Skeletal muscle tissue (tissue), 3 donors: ENCODE measurements at regions not wholly inside any gene's neighbourhood (a gene's known extent, or its start where the extent isn't known, plus 50 kb on each side); places are given as distances from the start of the nearest gene placed in this dataset.

Source experiments
- H3K27ac ChIP-seq: one replicate; pipeline ENCODE4 v1.7.0; 2013; ENCODE audit warnings: mild to moderate bottlenecking, low read depth, low read length, inconsistent platforms
- H3K27me3 ChIP-seq, 3 donors: one replicate each; pipeline ENCODE4 v1.7.0; 2013; ENCODE audit warnings: low read length in 3 of 3; ENCODE audit not compliant: control insufficient read depth in 3 of 3, insufficient read depth in 3 of 3
- H3K36me3 ChIP-seq, 3 donors: one replicate each; pipeline ENCODE4 v1.7.0; 2013; ENCODE audit warnings: low read length in 3 of 3; ENCODE audit not compliant: control insufficient read depth in 3 of 3, insufficient read depth in 3 of 3
- H3K4me1 ChIP-seq, 3 donors: one replicate each; pipeline ENCODE4 v1.7.0; 2013; ENCODE audit warnings: low read length in 3 of 3, mild to moderate bottlenecking in 3 of 3; ENCODE audit not compliant: control insufficient read depth in 3 of 3, insufficient read depth in 3 of 3
- H3K4me3 ChIP-seq, 3 donors: one replicate each; pipeline ENCODE4 v1.7.0; 2013; ENCODE audit warnings: low read length in 3 of 3
- H3K9ac ChIP-seq, 3 donors: one replicate each; pipeline ENCODE4 v1.7.0; 2013; ENCODE audit warnings: low read length in 3 of 3, mild to moderate bottlenecking in 3 of 3, moderate library complexity in 2 of 3, low read depth in 1 of 3
- H3K9me3 ChIP-seq, 3 donors: one replicate each; pipeline ENCODE4 v1.7.0; 2013; ENCODE audit warnings: low read length in 3 of 3; ENCODE audit not compliant: control insufficient read depth in 3 of 3
- donor health status: Osteomylitis.

DNA sequence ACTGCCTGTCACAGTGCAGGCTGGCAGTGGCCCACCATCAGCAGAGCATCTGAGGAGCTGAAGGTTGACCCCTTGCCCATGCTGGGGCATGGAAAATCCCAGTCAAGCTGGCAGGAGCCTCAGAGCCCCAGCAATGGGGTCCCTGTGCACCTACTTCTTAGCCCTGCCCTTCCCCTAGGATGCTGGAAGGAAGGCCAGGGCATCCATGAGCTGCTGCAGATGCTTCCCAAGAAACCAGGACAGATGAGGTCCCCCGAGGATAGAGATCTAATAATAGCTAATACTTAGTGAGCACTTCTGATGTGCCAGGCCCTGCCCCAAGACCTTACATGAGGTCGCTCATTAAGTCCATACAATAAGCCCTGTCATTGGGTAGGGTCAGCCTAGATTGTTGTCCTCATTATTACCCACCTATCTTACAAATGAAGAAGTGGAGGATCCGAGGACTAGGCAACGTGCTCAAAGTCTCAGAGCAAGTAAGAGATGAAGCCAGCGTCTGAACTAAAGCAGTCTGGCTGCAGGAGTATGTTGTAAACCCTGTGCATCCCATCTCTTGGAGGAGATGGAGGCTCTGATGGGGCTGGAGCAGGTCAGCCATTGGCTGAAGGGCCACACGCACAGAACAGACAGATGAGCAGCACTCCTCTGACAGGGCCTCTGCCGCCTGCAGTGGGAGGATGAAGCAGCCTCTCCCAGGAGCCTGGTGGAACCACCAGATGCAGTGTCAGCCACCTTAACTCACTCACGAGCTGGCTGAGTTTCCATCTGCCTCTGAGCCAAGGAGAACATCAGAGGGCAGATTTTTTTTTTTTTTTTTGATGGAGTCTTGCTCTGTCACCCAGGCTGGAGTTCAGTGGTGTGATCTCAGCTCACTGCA lies 175.4 kb downstream of the WSCD1 start:
- Histone ChIP-seq H3K4me1 (no peaks in the 10 kb centered on the region), H3K4me3 (no peak overlapping the region), H3K36me3 (no peaks in the 10 kb centered on the region), H3K9me3 (no peaks in the 10 kb centered on the region), H3K27me3 (peaks cover 6 to 42% (median 36%) of the 10 kb centered on the region in 3 donors), H3K9ac (no peak overlapping the region), H3K27ac (no peak overlapping the region)

DNA sequence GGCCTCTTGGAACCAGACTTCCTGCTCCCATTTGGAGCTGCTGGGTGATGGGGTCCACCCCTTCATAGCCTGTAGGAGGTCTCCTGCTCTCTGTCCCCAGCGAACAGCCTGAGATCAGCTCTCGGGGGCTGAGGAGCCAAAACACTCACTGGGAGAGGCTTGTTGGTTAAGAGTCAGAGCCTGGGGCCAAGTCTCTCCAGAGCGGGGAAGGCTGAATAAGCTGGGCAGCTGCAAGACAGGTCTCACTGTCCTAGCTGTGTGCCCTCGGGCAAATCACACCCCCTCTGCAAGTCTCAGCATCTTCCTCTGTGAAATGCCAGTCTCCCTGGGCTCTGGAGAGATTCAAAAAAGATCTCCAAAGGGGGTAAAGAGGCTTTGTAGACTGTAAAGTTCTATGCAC lies 174.6 kb downstream of the WSCD1 start:
- Histone ChIP-seq H3K27me3 (peaks cover 6 to 47% (median 35%) of the 10 kb centered on the region in 3 donors), H3K36me3 (no peaks in the 10 kb centered on the region), H3K4me1 (no peaks in the 10 kb centered on the region), H3K27ac (no peak overlapping the region), H3K9me3 (no peaks in the 10 kb centered on the region), H3K4me3 (no peak overlapping the region), H3K9ac (no peak overlapping the region)

DNA sequence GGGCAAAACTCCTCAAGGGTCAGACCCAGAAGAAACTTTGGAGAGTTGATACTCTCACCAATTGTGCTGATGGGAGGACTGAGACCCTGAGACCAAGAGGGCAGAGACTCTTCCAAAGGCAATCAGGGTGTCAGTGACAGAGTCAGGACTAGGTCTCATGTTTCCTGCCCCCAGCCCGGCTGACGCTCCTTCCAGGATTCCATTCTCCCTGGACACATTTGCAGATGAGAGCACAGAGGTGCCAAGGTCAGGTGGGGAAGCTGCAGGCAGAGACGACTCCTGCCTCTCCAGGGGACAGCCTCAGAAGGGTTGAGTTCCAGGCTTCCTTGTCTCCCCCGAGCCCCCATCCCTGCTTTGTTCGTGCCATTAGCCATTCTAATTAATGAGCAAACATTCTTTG lies 174.1 kb downstream of the WSCD1 start:
- H3K9ac ChIP-seq = no peak overlapping the region
- no peaks in the 10 kb centered on the region for H3K36me3 ChIP-seq

DNA sequence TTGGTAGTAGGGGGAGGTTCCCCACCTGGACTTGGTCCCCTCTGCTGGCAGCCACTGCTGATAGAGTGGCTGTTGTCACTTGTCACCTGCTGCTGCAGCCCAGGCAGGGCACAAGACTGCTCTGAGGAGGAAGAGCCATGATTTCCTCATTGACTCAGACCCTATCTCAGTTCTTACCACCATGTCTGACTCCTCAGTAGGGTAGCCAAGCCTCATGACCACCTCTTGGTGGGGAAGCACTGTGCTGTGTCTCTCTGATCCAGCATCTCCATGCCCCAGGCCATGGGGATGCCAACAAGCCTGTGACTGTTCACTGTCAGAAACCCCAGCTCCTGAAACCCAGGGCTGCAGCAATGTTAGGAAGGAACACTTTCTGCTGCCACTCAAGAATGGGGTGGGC lies 173.0 kb downstream of the WSCD1 start:
- Histone ChIP-seq H3K27ac (no peak overlapping the region), H3K9ac (no peak overlapping the region), H3K4me1 (no peaks in the 10 kb centered on the region), H3K9me3 (no peaks in the 10 kb centered on the region), H3K4me3 (no peak overlapping the region), H3K36me3 (no peaks in the 10 kb centered on the region), H3K27me3 (peaks cover 15 to 54% (median 41%) of the 10 kb centered on the region in 3 donors)

More for the DNA sequence above, 174.1 kb downstream of the WSCD1 start:
- Histone ChIP-seq H3K4me1 (no peaks in the 10 kb centered on the region), H3K27ac (no peak overlapping the region), H3K4me3 (no peak overlapping the region), H3K27me3 (peaks cover 8 to 50% (median 35%) of the 10 kb centered on the region in 3 donors), H3K9me3 (no peaks in the 10 kb centered on the region)

DNA sequence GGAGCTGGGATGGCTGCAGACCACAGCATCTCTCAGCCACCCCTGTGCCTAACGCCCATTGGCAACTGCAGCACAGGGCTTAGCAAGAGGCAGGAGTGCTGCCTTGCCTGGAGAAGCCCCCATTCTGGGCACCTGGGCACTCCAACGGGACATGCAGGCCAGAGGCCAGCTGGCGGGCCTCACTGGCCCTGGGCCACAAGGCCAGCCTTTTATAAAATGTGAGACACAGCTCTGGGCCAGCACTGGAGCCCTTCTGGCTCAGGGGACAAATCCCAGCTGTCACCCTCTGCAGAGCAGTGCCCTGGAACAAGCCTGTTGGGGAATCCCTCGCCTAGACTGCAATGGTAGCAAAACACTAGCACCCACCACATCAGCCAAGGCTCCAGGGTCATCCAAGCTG lies 171.8 kb downstream of the WSCD1 start:
- Histone ChIP-seq H3K4me3 (no peak overlapping the region), H3K27ac (no peak overlapping the region), H3K36me3 (no peaks in the 10 kb centered on the region), H3K27me3 (peaks cover 19 to 54% (median 44%) of the 10 kb centered on the region in 3 donors), H3K4me1 (no peaks in the 10 kb centered on the region), H3K9ac (no peak overlapping the region), H3K9me3 (no peaks in the 10 kb centered on the region)

DNA sequence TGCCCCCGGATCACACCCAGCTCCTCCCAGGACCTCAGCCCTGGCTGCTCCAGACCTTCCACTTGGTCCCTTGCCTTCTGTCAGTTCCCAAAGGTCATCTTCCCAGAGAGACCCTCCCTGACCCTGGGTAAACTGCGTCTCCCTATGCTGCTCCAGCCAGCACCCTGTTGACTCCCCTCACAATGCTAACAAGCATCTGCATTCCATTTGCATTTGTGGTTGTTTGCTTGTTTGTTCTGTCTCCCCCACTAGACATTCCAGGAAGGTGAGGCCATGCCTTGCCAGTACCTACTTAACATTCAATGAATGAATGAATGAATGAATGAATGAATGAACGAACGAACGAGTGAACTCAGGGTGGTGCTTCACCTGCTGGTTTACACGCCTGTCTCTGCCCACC lies 171.2 kb downstream of the WSCD1 start:
- H3K27ac ChIP-seq = no peak overlapping the region
- no peaks in the 10 kb centered on the region for H3K36me3 ChIP-seq
- H3K27me3 ChIP-seq = peaks cover 19 to 54% (median 44%) of the 10 kb centered on the region in 3 donors
- H3K9ac ChIP-seq = no peak overlapping the region
- H3K9me3 ChIP-seq = no peaks in the 10 kb centered on the region
- H3K4me1 ChIP-seq = no peaks in the 10 kb centered on the region
- no peak overlapping the region for H3K4me3 ChIP-seq

DNA sequence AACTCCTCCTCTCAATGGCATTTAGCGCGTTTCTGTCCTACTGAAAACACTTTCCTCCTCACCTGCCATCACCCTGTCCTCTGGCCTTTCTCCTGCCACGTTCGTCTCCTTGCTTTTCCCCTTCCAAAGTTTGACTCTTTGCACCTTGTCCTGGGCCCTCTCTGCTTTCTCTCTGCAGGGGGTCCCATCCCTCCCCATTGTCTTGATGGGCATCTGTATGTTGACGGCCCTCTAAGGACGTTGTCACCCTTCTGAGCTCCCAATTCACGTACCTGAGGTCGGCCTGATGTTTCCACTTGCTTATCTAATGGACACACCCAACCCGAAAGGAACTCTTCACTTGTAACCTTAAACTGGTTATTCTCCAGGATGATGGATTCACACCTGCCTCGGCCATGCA lies 170.4 kb downstream of the WSCD1 start:
- no peak overlapping the region for H3K4me3 ChIP-seq
- H3K27me3 ChIP-seq = peaks cover 19 to 51% (median 43%) of the 10 kb centered on the region in 3 donors
- no peak overlapping the region for H3K27ac ChIP-seq
- H3K4me1 ChIP-seq = no peaks in the 10 kb centered on the region
- H3K9ac ChIP-seq = no peak overlapping the region
- no peaks in the 10 kb centered on the region for H3K9me3 ChIP-seq
- no peaks in the 10 kb centered on the region for H3K36me3 ChIP-seq

DNA sequence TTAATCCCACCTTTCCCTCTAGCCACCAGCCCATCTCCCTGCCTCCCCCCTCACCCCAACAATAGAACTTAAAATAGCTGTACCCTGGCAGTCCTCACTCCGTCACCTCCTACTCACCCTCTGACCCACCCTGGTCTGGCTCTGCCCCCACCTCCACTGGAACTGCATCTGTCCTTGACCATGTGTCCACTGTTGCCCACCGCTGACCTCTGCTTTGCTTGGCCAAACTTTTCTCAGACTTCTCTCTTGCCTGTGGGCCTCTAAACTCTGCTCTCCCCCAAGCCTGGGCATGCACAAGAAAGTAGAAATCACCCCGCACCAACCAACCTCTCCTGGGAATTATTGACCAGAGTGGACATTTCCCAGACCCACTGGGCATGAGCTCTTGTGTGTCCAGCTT lies 169.8 kb downstream of the WSCD1 start:
- Histone ChIP-seq H3K27me3 (peaks cover 19 to 45% (median 37%) of the 10 kb centered on the region in 3 donors), H3K27ac (no peak overlapping the region), H3K4me3 (no peak overlapping the region), H3K4me1 (no peaks in the 10 kb centered on the region), H3K36me3 (no peaks in the 10 kb centered on the region), H3K9me3 (no peaks in the 10 kb centered on the region), H3K9ac (no peak overlapping the region)

DNA sequence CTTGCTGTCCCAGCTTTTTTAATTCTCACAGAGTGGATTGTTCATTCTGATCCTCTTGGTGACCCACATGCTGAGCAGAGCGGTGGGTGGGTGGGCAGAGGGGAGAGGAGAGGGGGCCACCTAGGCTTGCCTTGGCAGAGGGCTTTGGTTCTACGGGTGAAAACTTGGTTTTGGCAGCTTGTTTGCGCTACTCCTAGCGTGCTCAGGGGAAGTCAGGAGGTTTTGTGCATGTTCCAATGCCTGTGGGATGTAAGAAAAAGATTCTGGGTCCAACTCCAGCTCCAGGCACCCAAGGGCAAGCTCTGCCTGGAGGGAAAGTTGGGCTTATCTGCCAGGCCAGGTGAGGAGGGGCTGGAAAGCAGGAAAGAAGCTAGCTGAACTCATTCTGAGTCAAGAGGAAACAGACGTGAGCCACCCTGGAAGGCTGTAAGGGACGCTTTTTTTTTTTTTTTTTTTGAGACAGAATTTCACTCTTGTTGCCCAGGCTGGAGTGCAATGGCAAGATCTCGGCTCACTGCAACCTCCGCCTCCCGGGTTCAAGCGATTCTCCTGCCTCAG lies 169.1 kb downstream of the WSCD1 start:
- Histone ChIP-seq H3K36me3 (no peaks in the 10 kb centered on the region), H3K9me3 (no peaks in the 10 kb centered on the region), H3K9ac (no peak overlapping the region), H3K4me3 (no peak overlapping the region), H3K27ac (no peak overlapping the region), H3K27me3 (peaks cover 19 to 40% (median 34%) of the 10 kb centered on the region in 3 donors), H3K4me1 (no peaks in the 10 kb centered on the region)

DNA sequence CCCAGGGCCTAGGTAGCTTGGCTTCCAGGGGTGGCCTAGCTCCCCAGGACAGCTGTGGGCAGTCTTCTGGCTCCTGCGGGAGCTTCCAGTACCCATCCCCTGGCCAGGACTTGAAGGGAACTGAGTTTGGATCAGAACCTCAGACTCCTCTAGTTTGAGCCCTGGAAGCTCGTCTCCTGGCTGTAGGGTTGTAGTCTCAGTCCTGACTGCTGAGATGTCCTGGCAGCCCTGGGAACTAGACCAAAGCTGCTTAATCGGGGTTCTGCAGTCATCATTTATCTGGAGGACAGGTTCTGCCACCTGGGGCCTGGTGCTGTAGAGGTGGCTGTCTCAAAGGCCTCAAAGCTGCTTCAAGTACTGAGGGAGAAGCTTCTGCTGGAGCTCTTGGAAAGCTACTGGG lies 163.7 kb downstream of the WSCD1 start:
- no peak overlapping the region for H3K27ac ChIP-seq
- H3K4me3 ChIP-seq = no peak overlapping the region
- H3K9me3 ChIP-seq = no peaks in the 10 kb centered on the region

More for the DNA sequence above, 163.7 kb downstream of the WSCD1 start:
- Histone ChIP-seq H3K27me3 (peaks cover 7 to 17% (median 12%) of the 10 kb centered on the region in 3 donors), H3K36me3 (no peaks in the 10 kb centered on the region), H3K9ac (no peak overlapping the region), H3K4me1 (no peaks in the 10 kb centered on the region)
